HFFc6 (cell line): ENCODE measurements at regions not wholly inside any gene's neighbourhood (a gene's known extent, or its start where the extent isn't known, plus 50 kb on each side); places are given as distances from the start of the nearest gene placed in this dataset.
"Not testable (repeated sequence)": the region's sequence is repeated elsewhere in the genome, so short reads cannot be mapped to it uniquely, and the experiment has no call there.

Source experiments
- DNase-seq: peaks from one replicate; pipeline ENCODE4 v3.0.0-alpha.2; 2018
- H3K27ac Mint-ChIP-seq: 2 replicates; pipeline ENCODE4 v1.8.0; 2020; ENCODE audit warnings: mild to moderate bottlenecking, mixed read lengths
- H3K27me3 Mint-ChIP-seq: 2 replicates; pipeline ENCODE4 v1.8.0; 2021; ENCODE audit warnings: mild to moderate bottlenecking, moderate library complexity, mixed read lengths; ENCODE audit not compliant: insufficient read depth
- H3K36me3 Mint-ChIP-seq: 2 replicates; pipeline ENCODE4 v1.8.0; 2021; ENCODE audit warnings: low read depth, mixed read lengths
- H3K4me1 Mint-ChIP-seq: 2 replicates; pipeline ENCODE4 v1.8.0; 2020; ENCODE audit warnings: low read depth, mixed read lengths
- H3K4me3 Mint-ChIP-seq: 2 replicates; pipeline ENCODE4 v1.8.0; 2020; ENCODE audit warnings: mild to moderate bottlenecking, moderate library complexity, mixed read lengths
- H3K9me3 Mint-ChIP-seq: 2 replicates; pipeline ENCODE4 v1.8.0; 2020; ENCODE audit warnings: mild to moderate bottlenecking, mixed read lengths
- TF ChIP-seq, protein P1 (sequence below): fragments of 200-600 bp; sonication (generic); IDR thresholded peaks from 2 replicates; pipeline ENCODE4 v1.5.0; 2021; ENCODE audit warnings: antibody characterized with exemption, mild to moderate bottlenecking

DNA sequence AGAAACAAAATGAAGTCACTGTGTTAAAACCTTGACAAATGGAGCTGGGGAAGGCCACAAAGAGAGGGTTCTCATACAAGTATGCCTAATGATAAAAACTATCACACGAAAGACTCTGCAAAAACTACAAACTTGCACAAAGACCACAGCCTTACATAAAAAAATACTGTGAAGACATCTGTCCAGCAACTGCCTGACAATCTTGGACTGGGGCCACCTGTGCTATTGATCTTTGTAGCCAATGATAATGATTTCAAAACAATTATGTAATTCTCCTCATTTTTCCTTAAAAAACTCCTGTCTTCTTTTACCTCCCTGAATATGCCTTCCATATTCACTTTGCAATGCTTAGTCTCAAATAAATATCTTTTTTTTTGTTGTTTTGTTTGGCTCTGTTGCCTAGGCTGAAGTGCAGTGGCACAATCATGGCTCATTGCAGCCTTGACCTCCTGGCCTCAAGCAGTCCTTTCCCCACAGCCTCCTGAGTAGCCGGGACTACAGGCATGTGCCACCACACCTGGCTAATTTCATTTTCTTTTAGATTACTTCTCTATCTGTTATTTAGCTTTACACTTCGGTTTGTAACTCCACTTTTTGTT is 79.4 kb upstream of the RHOU start:
- H3K4me1 Mint-ChIP-seq, result no peaks in the 10 kb centered on the region
- H3K9me3 Mint-ChIP-seq, result no peaks in the 10 kb centered on the region
- no peaks in the 10 kb centered on the region; the same call in none of the 2 replicates for H3K27me3 Mint-ChIP-seq
- H3K36me3 Mint-ChIP-seq, result no peaks in the 10 kb centered on the region
- no peak overlapping the region for H3K27ac Mint-ChIP-seq
- no peak overlapping the region for H3K4me3 Mint-ChIP-seq
- TF ChIP-seq, protein P1, sequence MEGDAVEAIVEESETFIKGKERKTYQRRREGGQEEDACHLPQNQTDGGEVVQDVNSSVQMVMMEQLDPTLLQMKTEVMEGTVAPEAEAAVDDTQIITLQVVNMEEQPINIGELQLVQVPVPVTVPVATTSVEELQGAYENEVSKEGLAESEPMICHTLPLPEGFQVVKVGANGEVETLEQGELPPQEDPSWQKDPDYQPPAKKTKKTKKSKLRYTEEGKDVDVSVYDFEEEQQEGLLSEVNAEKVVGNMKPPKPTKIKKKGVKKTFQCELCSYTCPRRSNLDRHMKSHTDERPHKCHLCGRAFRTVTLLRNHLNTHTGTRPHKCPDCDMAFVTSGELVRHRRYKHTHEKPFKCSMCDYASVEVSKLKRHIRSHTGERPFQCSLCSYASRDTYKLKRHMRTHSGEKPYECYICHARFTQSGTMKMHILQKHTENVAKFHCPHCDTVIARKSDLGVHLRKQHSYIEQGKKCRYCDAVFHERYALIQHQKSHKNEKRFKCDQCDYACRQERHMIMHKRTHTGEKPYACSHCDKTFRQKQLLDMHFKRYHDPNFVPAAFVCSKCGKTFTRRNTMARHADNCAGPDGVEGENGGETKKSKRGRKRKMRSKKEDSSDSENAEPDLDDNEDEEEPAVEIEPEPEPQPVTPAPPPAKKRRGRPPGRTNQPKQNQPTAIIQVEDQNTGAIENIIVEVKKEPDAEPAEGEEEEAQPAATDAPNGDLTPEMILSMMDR, result no peak
- DNase-seq, result no peak

DNA sequence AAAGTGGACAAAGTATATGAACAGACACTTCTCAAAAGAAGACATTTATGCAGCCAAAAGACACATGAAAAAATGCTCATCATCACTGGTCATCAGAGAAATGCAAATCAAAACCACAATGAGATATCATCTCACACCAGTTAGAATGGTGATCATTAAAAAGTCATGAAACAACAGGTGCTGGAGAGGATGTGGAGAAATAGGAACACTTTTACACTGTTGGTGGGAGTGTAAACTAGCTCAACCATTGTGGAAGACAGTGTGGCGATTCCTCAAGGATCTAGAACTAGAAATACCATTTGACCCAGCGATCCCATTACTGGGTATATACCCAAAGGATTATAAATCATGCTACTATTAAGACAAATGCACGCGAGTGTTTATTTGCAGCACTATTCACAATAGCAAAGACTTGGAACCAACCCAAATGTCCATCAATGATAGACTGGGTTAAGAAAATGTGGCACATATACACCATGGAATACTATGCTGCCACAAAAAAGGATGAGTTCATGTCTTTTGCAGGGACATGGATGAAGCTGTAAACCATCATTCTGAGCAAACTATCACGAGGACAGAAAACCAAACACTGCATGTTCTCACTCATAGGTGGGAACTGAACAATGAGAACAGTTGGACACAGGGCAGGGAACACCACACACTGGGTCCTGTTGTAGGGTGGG is 73.1 kb upstream of the RHOU start:
- H3K27ac Mint-ChIP-seq, H3K36me3 Mint-ChIP-seq, H3K27me3 Mint-ChIP-seq, H3K4me1 Mint-ChIP-seq, DNase-seq, H3K4me3 Mint-ChIP-seq, H3K9me3 Mint-ChIP-seq: not testable (repeated sequence)

GRCh38 chr1:228664399-228664914 is 70.8 kb upstream of the RHOU start:
- no peaks in the 10 kb centered on the region for H3K36me3 Mint-ChIP-seq
- H3K27me3 Mint-ChIP-seq, result peaks cover 2% of the 10 kb centered on the region; the same call in 1 of the 2 replicates
- DNase-seq, result peak; percentile 37
- H3K4me3 Mint-ChIP-seq, result no peak overlapping the region
- H3K4me1 Mint-ChIP-seq, result no peaks in the 10 kb centered on the region
- TF ChIP-seq, protein P1, result peak; percentile 94
- no peaks in the 10 kb centered on the region for H3K9me3 Mint-ChIP-seq
- H3K27ac Mint-ChIP-seq, result no peak overlapping the region

DNA sequence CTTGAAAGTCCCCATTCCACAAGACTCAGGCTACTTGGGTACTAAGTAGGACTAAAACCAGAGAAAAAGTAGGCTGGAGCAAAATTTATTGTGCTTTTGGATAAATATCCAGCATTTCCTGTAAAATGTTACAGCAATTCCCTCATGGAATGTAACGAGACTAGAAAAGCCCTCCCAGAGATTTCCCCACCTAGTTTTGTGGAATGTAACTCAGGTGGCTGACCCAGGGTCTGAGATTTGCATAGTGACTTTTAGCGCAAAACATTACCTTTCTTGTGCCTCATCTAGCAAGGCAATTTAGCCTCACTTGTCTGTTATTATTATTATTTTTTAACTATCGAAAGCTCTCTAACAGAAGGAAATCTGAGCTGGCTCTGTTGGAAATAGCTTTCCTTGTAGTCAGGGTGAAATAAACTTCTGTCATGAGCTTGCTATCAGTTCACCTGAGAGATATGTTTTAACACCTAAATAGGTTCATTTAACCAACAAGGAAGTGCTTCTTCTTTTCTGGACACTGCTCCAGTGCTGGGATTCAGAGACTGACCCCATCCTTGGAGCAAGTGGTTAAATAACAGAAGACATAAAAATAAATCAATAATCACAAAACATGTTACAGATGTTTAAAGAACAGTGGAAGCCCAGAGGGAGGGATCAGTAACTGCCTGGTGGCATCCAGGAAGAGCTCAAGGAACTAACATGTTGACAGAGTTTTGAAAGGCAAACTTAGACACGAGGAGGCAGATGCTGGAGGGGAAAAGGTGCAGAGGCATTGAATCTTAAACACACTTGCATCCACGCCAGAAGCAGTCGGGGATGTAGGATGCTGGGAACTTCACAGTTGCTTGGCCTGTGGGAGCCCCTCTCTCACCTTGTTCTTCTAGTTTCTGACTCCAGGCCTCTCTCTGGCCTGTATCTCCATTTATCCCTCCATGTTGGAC is 68.3 kb upstream of the RHOU start:
- Mint-ChIP-seq H3K36me3 (no peaks in the 10 kb centered on the region), H3K9me3 (no peaks in the 10 kb centered on the region), H3K4me1 (no peaks in the 10 kb centered on the region), H3K27me3 (peaks cover 2% of the 10 kb centered on the region; the same call in 1 of the 2 replicates), H3K27ac (no peak overlapping the region), H3K4me3 (no peak overlapping the region)
- DNase-seq, result no peak
- TF ChIP-seq, protein P1, result no peak

GRCh38 chr1:228668553-228669241 is 66.6 kb upstream of the RHOU start:
- Mint-ChIP-seq H3K36me3 (no peaks in the 10 kb centered on the region), H3K27me3 (peaks cover 2% of the 10 kb centered on the region; the same call in 1 of the 2 replicates), H3K27ac (no peak overlapping the region), H3K9me3 (no peaks in the 10 kb centered on the region), H3K4me3 (no peak overlapping the region), H3K4me1 (no peaks in the 10 kb centered on the region)
- no peak for DNase-seq
- TF ChIP-seq, protein P1, result no peak
